ENCODE measurements at regions not wholly inside any gene's neighbourhood (a gene's known extent, or its start where the extent isn't known, plus 50 kb on each side); places are given as distances from the start of the nearest gene placed in this dataset.
"Not testable (repeated sequence)": the region's sequence is repeated elsewhere in the genome, so short reads cannot be mapped to it uniquely, and the experiment has no call there.

GRCh38 chr10:4902571-4903011 lies 60.6 kb upstream of the AKR1C1 start:
- H3K4me3 ChIP-seq (ENCODE audit: low read depth, low read length), result no peak overlapping the region
- peak; percentile 18 for DNase-seq (ENCODE audit: low read depth)
- TF ChIP-seq, protein P1, sequence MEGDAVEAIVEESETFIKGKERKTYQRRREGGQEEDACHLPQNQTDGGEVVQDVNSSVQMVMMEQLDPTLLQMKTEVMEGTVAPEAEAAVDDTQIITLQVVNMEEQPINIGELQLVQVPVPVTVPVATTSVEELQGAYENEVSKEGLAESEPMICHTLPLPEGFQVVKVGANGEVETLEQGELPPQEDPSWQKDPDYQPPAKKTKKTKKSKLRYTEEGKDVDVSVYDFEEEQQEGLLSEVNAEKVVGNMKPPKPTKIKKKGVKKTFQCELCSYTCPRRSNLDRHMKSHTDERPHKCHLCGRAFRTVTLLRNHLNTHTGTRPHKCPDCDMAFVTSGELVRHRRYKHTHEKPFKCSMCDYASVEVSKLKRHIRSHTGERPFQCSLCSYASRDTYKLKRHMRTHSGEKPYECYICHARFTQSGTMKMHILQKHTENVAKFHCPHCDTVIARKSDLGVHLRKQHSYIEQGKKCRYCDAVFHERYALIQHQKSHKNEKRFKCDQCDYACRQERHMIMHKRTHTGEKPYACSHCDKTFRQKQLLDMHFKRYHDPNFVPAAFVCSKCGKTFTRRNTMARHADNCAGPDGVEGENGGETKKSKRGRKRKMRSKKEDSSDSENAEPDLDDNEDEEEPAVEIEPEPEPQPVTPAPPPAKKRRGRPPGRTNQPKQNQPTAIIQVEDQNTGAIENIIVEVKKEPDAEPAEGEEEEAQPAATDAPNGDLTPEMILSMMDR (conservative IDR thresholded peaks at IDR 0.05; ENCODE audit: low read depth, low read length), result no peak

DNA sequence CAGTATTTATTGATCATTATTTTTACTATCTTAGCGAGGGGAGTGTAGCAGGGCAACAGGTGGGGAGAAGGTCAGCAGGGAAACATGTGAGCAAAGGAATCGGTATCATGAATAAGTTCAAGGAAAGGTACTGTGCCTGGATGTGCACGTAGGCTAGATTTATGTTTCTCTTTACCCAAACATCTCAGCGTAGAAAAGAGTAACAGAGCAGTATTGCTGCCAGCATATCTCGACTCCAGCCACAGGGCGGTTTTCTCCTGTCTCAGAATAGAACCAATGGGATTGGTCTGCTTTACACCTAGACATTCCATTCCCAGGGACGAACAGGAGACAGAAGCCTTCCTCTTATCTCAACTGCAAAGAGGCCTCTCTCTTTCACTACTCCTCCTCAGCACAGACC lies 60.1 kb upstream of the AKR1C1 start:
- not testable (repeated sequence) for H3K4me3 ChIP-seq (ENCODE audit: low read depth, low read length); DNase-seq (ENCODE audit: low read depth)

DNA sequence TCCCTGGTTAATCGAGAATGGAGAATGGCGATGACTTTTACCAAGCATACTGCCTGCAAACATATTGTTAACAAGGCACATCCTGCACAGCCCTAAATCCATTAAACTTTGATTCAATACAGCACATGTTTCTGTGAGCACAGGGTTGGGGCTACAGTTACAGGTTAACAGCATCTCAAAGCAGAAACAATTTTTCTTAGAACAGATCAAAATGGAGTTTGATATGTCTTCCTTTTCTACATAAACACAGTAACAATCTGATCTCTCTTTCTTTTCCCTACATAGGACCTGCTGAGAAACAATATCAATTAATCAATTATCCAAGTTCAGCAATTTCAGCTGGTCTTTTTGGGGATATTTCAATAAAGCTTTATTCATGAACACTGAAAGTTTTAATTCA lies 59.5 kb upstream of the AKR1C1 start:
- DNase-seq (ENCODE audit: low read depth); H3K4me3 ChIP-seq (ENCODE audit: low read depth, low read length): not testable (repeated sequence)

- TF ChIP-seq, protein P1 (conservative IDR thresholded peaks at IDR 0.05; ENCODE audit: low read depth, low read length), result no peak
- no peak for DNase-seq (ENCODE audit: low read depth)
- no peak overlapping the region for H3K4me3 ChIP-seq (ENCODE audit: low read depth, low read length)
Observed at GRCh38 chr10:4909118-4909517, 54.1 kb upstream of the AKR1C1 start.

Measured in epithelial cell of proximal tubule (primary cell).